ENCODE measurements at regions not wholly inside any gene's neighbourhood (a gene's known extent, or its start where the extent isn't known, plus 50 kb on each side); places are given as distances from the start of the nearest gene placed in this dataset.

GRCh38 chr1:199767700-199768099 is 259.8 kb upstream of the NR5A2 start:
- no TSS peak for BruUV-seq (replicated peaks)
- Histone ChIP-seq H4K20me1 (ENCODE audit: control insufficient read depth, insufficient read depth) (no peaks in the 10 kb centered on the region), H3K4me2 (ENCODE audit: control insufficient read depth, insufficient read depth) (no peak overlapping the region), H3K9me3 (replicated peaks; ENCODE audit: control insufficient read depth, insufficient read depth, low read length) (no peaks in the 10 kb centered on the region), H2AFZ (ENCODE audit: control insufficient read depth, low read depth, low read length) (no peak overlapping the region), H3K9ac (ENCODE audit: control insufficient read depth, insufficient read depth, low read length) (no peak overlapping the region), H3K36me3 (ENCODE audit: control insufficient read depth in 2 of 2, insufficient read depth in 2 of 2, low read length in 1 of 2) (no peaks in the 10 kb centered on the region), H3K27me3 (replicated peaks in 1 of 2; ENCODE audit: control insufficient read depth in 2 of 2, insufficient read depth in 2 of 2, low read length in 1 of 2) (no peaks in the 10 kb centered on the region), H3K79me2 (ENCODE audit: control insufficient read depth, insufficient read depth, low read length) (no peaks in the 10 kb centered on the region), H3K4me3 (no peak overlapping the region), H3K27ac (ENCODE audit: control insufficient read depth, insufficient read depth) (no peak overlapping the region), H3K4me1 (ENCODE audit: control insufficient read depth, insufficient read depth, low read length) (no peaks in the 10 kb centered on the region)
- ChIA-PET SMC1A (ENCODE audit: uncharacterized antibody, unreplicated experiment) (interaction anchor here (0.8 kb wide), 1 partner anchor 11 kb away, joined by 3 read pairs; no protein-coding TSS in a partner anchor), CTCF (no interaction called here), POLR2A (no interaction called here), RAD21 (ENCODE audit: unreplicated experiment) (no interaction called here)
- DNase-seq (ENCODE audit: low read depth, low spot score) = no peak
- 45% methylated on average over 2 of the region's 2 CpGs for WGBS (ENCODE audit: insufficient coverage, insufficient replicate concordance, low lambda C conversion rate, missing lambda C conversion rate)
- no peak for FAIRE-seq
- ATAC-seq = no peak
- intact Hi-C loops (cut with micrococcal nuclease; ENCODE audit: unreplicated experiment) = no loop called here
- in situ Hi-C loops (cut with MboI) = no loop called here
- TF ChIP-seq NFYB (IDR thresholded peaks at IDR 0.05; ENCODE audit: insufficient read depth, low read depth, low read length) = no peak
- TF ChIP-seq ZSCAN29 (IDR thresholded peaks at IDR 0.05) = no peak
- TF ChIP-seq SKIL (IDR thresholded peaks at IDR 0.05; ENCODE audit: low read depth, poor library complexity, severe bottlenecking) = no peak
- TF ChIP-seq CEBPB (IDR thresholded peaks at IDR 0.05; ENCODE audit: borderline replicate concordance in 1 of 2, low read depth in 2 of 2, low read length in 2 of 2) = no peak
- TF ChIP-seq ELK1 (IDR thresholded peaks at IDR 0.05; ENCODE audit: low read depth, low read length) = no peak
- TF ChIP-seq CHD2 (IDR thresholded peaks at IDR 0.05; ENCODE audit: borderline replicate concordance, low read depth, low read length) = no peak
- no peak for TF ChIP-seq HDAC6 (IDR thresholded peaks at IDR 0.05; ENCODE audit: unreplicated experiment)
- TF ChIP-seq CBX5 (IDR thresholded peaks at IDR 0.05; ENCODE audit: low read depth) = no peak
- no peak for TF ChIP-seq RB1 (IDR thresholded peaks at IDR 0.05; ENCODE audit: borderline replicate concordance)
- no peak for TF ChIP-seq TCF7 (IDR thresholded peaks at IDR 0.05; ENCODE audit: borderline replicate concordance)
- TF ChIP-seq ZNF687 (IDR thresholded peaks at IDR 0.05) = no peak
- no peak for TF ChIP-seq ZBTB40 (IDR thresholded peaks at IDR 0.05; ENCODE audit: borderline replicate concordance)
- no peak for TF ChIP-seq FOXK2 (IDR thresholded peaks at IDR 0.05)
- TF ChIP-seq RAD51 (IDR thresholded peaks at IDR 0.05) = no peak
